ENCODE measurements at regions not wholly inside any gene's neighbourhood (a gene's known extent, or its start where the extent isn't known, plus 50 kb on each side); places are given as distances from the start of the nearest gene placed in this dataset.

DNA sequence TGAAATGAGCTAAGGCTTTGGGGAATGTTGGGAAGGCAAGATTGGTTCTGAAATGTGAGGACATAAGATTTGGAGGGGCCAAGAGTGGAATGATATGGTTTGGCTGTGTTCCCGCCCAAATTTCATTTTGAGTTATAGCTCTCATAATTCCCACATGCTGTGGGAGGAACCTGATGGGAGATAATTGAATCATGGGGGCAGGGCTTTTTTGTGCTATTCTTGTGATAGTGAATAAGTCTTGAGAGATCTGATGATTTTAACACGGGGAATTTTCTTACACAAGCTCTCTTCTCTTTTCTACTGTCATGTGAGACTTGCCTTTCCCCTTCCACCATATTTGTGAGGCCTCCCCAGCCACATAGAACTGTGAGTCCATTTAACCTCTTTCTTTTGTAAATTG, 157.6 kb upstream of the C1QTNF7 start:
- H3K4me1 ChIP-seq (ENCODE audit: insufficient read depth, low read length, poor library complexity, severe bottlenecking) = no peaks in the 10 kb centered on the region
- ChIA-PET POLR2A (no interaction called here), CTCF (ENCODE audit: unreplicated experiment) (no interaction called here)
- TF ChIP-seq, protein P1, sequence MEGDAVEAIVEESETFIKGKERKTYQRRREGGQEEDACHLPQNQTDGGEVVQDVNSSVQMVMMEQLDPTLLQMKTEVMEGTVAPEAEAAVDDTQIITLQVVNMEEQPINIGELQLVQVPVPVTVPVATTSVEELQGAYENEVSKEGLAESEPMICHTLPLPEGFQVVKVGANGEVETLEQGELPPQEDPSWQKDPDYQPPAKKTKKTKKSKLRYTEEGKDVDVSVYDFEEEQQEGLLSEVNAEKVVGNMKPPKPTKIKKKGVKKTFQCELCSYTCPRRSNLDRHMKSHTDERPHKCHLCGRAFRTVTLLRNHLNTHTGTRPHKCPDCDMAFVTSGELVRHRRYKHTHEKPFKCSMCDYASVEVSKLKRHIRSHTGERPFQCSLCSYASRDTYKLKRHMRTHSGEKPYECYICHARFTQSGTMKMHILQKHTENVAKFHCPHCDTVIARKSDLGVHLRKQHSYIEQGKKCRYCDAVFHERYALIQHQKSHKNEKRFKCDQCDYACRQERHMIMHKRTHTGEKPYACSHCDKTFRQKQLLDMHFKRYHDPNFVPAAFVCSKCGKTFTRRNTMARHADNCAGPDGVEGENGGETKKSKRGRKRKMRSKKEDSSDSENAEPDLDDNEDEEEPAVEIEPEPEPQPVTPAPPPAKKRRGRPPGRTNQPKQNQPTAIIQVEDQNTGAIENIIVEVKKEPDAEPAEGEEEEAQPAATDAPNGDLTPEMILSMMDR (conservative IDR thresholded peaks at IDR 0.05; ENCODE audit: low read length) = no peak
- TF ChIP-seq EZH2phosphoT487 (IDR thresholded peaks at IDR 0.05; ENCODE audit: borderline replicate concordance, low read depth, low read length) = no peak
- H2AFZ ChIP-seq (ENCODE audit: low read length) = no peak overlapping the region
- no peak overlapping the region for H3K4me2 ChIP-seq (ENCODE audit: low read length)
- no peaks in the 10 kb centered on the region for H3K79me2 ChIP-seq (ENCODE audit: insufficient read depth, low read depth, low read length)
- no TSS peak for BruUV-seq (replicated peaks)
- DNase-seq (ENCODE audit: low spot score) = no peak
- no peaks in the 10 kb centered on the region for H3K9me3 ChIP-seq (ENCODE audit: low read length)
- no peaks in the 10 kb centered on the region for H3K36me3 ChIP-seq (ENCODE audit: insufficient read depth, low read length)
- H3K27ac ChIP-seq (ENCODE audit: low read depth, low read length, poor library complexity, severe bottlenecking) = no peak overlapping the region
- H4K20me1 ChIP-seq (ENCODE audit: insufficient read depth, low read length) = no peaks in the 10 kb centered on the region
- no peaks in the 10 kb centered on the region for H3K9me2 ChIP-seq (ENCODE audit: insufficient read depth, low read length)
- H3K4me3 ChIP-seq (ENCODE audit: low read depth, low read length, poor library complexity, severe bottlenecking) = no peak overlapping the region
- intact Hi-C loops (cut with micrococcal nuclease; ENCODE audit: unreplicated experiment) = no loop called here

DNA sequence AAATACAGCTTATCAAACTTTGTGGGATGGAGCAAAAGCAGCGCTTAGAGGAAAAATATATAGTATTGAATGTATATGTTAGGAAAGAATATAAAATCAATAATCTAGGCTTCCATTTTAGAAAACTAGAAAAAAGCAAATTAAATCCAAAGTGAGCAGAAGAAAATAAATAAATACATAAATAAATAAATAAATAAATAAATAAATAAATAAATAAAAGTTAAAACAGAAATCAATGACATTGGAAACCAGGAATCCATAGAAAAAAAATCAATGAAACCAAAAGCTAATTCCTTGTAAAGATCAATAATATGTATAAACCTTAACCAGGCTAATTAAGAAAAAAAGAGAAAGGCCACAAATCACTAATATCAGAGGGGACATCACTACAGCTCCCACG, 141.8 kb upstream of the C1QTNF7 start:
- no peaks in the 10 kb centered on the region for H3K9me2 ChIP-seq (ENCODE audit: insufficient read depth, low read length)
- no TSS peak for BruUV-seq (replicated peaks)
- POLR2A ChIA-PET = no interaction called here
- no peak overlapping the region for H3K4me3 ChIP-seq (ENCODE audit: low read depth, low read length, poor library complexity, severe bottlenecking)
- H4K20me1 ChIP-seq (ENCODE audit: insufficient read depth, low read length) = no peaks in the 10 kb centered on the region
- H3K27ac ChIP-seq (ENCODE audit: low read depth, low read length, poor library complexity, severe bottlenecking) = no peak overlapping the region
- no peak overlapping the region for H3K4me2 ChIP-seq (ENCODE audit: low read length)
- no peaks in the 10 kb centered on the region for H3K4me1 ChIP-seq (ENCODE audit: insufficient read depth, low read length, poor library complexity, severe bottlenecking)
- H3K79me2 ChIP-seq (ENCODE audit: insufficient read depth, low read depth, low read length) = no peaks in the 10 kb centered on the region
- TF ChIP-seq, protein P1 (conservative IDR thresholded peaks at IDR 0.05; ENCODE audit: low read length) = no peak
- CTCF ChIA-PET (ENCODE audit: unreplicated experiment) = no interaction called here
- no peaks in the 10 kb centered on the region for H3K9me3 ChIP-seq (ENCODE audit: low read length)
- no peak overlapping the region for H2AFZ ChIP-seq (ENCODE audit: low read length)
- DNase-seq (ENCODE audit: low spot score) = no peak
- no peaks in the 10 kb centered on the region for H3K36me3 ChIP-seq (ENCODE audit: insufficient read depth, low read length)
- intact Hi-C loops (cut with micrococcal nuclease; ENCODE audit: unreplicated experiment) = no loop called here

- Histone ChIP-seq H3K9me2 (ENCODE audit: insufficient read depth, low read length) (no peaks in the 10 kb centered on the region), H2AFZ (ENCODE audit: low read length) (no peak overlapping the region), H3K4me1 (ENCODE audit: insufficient read depth, low read length, poor library complexity, severe bottlenecking) (no peaks in the 10 kb centered on the region), H3K36me3 (ENCODE audit: insufficient read depth, low read length) (no peaks in the 10 kb centered on the region), H3K4me2 (ENCODE audit: low read length) (no peak overlapping the region), H3K9me3 (ENCODE audit: low read length) (no peaks in the 10 kb centered on the region), H3K27ac (ENCODE audit: low read depth, low read length, poor library complexity, severe bottlenecking) (no peak overlapping the region), H4K20me1 (ENCODE audit: insufficient read depth, low read length) (no peaks in the 10 kb centered on the region), H3K79me2 (ENCODE audit: insufficient read depth, low read depth, low read length) (no peaks in the 10 kb centered on the region), H3K4me3 (ENCODE audit: low read depth, low read length, poor library complexity, severe bottlenecking) (no peak overlapping the region)
- DNase-seq (ENCODE audit: low spot score) = no peak
- TF ChIP-seq, protein P1 (conservative IDR thresholded peaks at IDR 0.05; ENCODE audit: low read length) = no peak
- no peak for TF ChIP-seq EZH2phosphoT487 (IDR thresholded peaks at IDR 0.05; ENCODE audit: borderline replicate concordance, low read depth, low read length)
- ChIA-PET CTCF (ENCODE audit: unreplicated experiment) (no interaction called here), POLR2A (no interaction called here)
- BruUV-seq (replicated peaks) = no TSS peak
- intact Hi-C loops (cut with micrococcal nuclease; ENCODE audit: unreplicated experiment) = no loop called here
These were observed 136.7 kb upstream of the C1QTNF7 start for GRCh38 chr4:15291122-15291521.

All from OCI-LY7 (cell line).